ENCODE measurements at regions not wholly inside any gene's neighbourhood (a gene's known extent, or its start where the extent isn't known, plus 50 kb on each side); places are given as distances from the start of the nearest gene placed in this dataset.

DNA sequence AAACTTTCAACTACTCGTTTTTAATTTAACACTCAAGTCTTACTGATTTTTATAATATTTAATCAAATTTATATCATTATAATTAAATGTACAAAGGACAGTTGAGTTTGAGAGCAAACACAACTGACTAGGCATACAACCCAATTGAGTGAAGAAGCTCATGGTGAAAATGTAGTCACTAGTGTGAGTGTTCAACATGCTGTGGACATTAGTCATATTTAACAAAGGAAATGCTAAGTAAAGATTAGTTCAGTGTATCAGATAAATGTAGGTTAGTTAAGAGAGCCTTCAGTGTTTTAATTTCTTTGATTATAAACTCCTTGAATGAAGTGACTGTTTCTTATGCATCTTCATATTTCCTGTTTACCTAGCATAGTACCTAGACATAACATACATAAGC lies 444.2 kb upstream of the GOLIM4 start:
- DNase-seq (ENCODE audit: low read depth), result no peak
- TF ChIP-seq, protein P1, sequence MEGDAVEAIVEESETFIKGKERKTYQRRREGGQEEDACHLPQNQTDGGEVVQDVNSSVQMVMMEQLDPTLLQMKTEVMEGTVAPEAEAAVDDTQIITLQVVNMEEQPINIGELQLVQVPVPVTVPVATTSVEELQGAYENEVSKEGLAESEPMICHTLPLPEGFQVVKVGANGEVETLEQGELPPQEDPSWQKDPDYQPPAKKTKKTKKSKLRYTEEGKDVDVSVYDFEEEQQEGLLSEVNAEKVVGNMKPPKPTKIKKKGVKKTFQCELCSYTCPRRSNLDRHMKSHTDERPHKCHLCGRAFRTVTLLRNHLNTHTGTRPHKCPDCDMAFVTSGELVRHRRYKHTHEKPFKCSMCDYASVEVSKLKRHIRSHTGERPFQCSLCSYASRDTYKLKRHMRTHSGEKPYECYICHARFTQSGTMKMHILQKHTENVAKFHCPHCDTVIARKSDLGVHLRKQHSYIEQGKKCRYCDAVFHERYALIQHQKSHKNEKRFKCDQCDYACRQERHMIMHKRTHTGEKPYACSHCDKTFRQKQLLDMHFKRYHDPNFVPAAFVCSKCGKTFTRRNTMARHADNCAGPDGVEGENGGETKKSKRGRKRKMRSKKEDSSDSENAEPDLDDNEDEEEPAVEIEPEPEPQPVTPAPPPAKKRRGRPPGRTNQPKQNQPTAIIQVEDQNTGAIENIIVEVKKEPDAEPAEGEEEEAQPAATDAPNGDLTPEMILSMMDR (IDR thresholded peaks at IDR 0.05; ENCODE audit: control insufficient read depth, insufficient read depth, low read depth, low read length, missing control alignments), result no peak
- H3K4me3 ChIP-seq (ENCODE audit: control insufficient read depth, low read depth, low read length), result no peak overlapping the region

DNA sequence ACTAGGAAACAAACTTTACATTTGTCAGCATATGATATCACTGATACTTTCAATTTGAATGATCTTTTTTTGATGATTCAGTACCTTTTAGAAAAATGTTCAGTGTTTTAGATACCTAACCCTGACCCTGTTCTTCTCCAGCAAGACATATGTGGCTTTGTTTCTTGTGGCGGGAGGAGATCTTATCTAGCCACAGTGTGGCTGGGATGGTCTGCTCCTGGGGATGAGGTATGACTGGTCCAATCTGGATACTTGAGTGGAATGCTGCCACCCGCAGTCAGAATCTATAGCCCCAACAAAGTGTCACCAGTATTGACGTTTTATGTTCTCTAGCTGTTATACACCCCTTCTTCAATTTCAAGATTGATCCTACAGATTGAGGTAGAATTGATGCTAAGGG lies 439.0 kb upstream of the GOLIM4 start:
- H3K4me3 ChIP-seq (ENCODE audit: control insufficient read depth, low read depth, low read length), result no peak overlapping the region
- TF ChIP-seq, protein P1 (IDR thresholded peaks at IDR 0.05; ENCODE audit: control insufficient read depth, insufficient read depth, low read depth, low read length, missing control alignments), result no peak
- DNase-seq (ENCODE audit: low read depth), result no peak

- DNase-seq (ENCODE audit: low read depth), result no peak
- no peak overlapping the region for H3K4me3 ChIP-seq (ENCODE audit: control insufficient read depth, low read depth, low read length)
- TF ChIP-seq, protein P1 (IDR thresholded peaks at IDR 0.05; ENCODE audit: control insufficient read depth, insufficient read depth, low read depth, low read length, missing control alignments), result no peak
Observed at GRCh38 chr3:168533600-168533999, 437.9 kb upstream of the GOLIM4 start.

GRCh38 chr3:168532135-168532534 lies 436.4 kb upstream of the GOLIM4 start:
- TF ChIP-seq, protein P1 (IDR thresholded peaks at IDR 0.05; ENCODE audit: control insufficient read depth, insufficient read depth, low read depth, low read length, missing control alignments), result no peak
- no peak for DNase-seq (ENCODE audit: low read depth)

GRCh38 chr3:168531116-168531515 lies 435.4 kb upstream of the GOLIM4 start:
- TF ChIP-seq, protein P1 (IDR thresholded peaks at IDR 0.05; ENCODE audit: control insufficient read depth, insufficient read depth, low read depth, low read length, missing control alignments), result no peak
- no peak for DNase-seq (ENCODE audit: low read depth)

More at GRCh38 chr3:168532135-168532534, 436.4 kb upstream of the GOLIM4 start:
- no peak overlapping the region for H3K4me3 ChIP-seq (ENCODE audit: control insufficient read depth, low read depth, low read length)

DNA sequence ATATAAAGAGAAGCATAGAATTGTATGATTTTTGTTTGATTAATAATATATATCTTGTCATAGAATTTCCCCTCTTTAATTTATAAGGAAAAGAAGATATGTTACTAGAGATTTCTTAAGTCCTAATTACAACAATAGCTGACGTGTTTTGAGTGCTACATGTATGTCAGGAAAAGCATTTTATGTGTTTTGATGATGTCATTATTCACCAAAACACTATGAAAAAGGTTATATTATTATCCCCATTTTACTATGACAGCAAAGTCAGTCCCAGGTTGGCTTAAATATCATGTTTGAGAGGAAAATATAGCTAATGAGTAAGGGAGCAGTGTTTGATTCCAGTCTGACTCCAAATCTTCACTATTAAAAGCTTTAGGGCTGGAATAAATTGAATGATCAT lies 428.4 kb upstream of the GOLIM4 start:
- TF ChIP-seq, protein P1 (IDR thresholded peaks at IDR 0.05; ENCODE audit: control insufficient read depth, insufficient read depth, low read depth, low read length, missing control alignments), result no peak
- DNase-seq (ENCODE audit: low read depth), result no peak
- no peak overlapping the region for H3K4me3 ChIP-seq (ENCODE audit: control insufficient read depth, low read depth, low read length)

More at GRCh38 chr3:168531116-168531515, 435.4 kb upstream of the GOLIM4 start:
- no peak overlapping the region for H3K4me3 ChIP-seq (ENCODE audit: control insufficient read depth, low read depth, low read length)
